ENCODE measurements at regions not wholly inside any gene's neighbourhood (a gene's known extent, or its start where the extent isn't known, plus 50 kb on each side); places are given as distances from the start of the nearest gene placed in this dataset.
"Not testable (repeated sequence)": the region's sequence is repeated elsewhere in the genome, so short reads cannot be mapped to it uniquely, and the experiment has no call there.

DNA sequence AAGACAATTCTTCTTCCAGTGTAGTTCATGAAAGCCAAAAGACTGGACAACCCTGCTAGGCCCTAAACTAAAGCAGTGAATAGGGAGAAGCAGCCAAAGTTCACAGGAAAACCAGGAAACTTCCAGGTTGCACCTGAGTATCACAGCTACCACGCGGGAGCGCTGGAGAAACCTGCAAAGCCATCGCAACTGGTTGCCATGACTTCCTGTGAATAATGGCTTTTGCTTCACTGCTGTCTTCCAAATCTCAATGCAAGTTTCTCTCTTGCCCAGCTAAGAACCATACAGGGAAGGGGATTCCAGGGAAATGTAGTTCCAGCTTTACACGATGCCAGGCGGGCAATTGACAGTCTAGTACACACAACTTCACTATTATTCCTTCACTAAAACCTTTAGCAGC lies 114.1 kb downstream of the GXYLT1 start:
- no peak for DNase-seq

DNA sequence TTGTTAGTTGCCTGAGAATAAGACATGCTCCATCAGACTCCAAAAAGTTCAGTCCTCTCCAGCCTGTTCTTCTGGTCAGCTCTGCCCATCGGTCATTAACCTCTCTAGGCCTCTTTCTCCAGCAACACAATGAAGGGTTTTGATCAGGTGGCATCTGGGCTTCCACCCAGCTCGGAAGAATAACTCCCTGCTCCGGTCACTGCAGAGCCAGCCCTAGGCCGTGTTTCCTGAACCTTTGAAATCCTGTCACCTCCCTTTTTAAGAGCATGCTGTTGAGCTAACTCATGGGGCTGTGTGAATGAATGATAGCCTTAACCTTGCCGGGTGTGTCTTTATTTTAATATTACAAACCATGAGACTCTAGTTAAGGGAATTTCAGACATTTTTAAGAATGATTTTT lies 117.1 kb downstream of the GXYLT1 start:
- DNase-seq: no peak

DNA sequence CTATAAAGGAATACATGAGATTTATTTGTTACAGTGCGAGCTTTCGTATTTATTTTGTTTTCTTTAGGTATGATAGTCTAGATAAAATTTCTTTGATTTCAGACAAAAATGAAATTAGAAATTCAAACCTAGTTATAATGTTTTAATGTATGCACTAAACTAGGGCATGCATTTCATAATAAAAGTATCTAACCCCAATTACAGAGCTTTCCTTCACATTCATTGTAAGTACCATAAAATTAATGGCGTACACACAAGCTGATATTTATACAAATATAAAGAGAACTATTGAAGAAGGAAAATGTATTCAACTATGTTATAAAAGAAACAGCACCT lies 120.2 kb downstream of the GXYLT1 start:
- no peak for DNase-seq

DNA sequence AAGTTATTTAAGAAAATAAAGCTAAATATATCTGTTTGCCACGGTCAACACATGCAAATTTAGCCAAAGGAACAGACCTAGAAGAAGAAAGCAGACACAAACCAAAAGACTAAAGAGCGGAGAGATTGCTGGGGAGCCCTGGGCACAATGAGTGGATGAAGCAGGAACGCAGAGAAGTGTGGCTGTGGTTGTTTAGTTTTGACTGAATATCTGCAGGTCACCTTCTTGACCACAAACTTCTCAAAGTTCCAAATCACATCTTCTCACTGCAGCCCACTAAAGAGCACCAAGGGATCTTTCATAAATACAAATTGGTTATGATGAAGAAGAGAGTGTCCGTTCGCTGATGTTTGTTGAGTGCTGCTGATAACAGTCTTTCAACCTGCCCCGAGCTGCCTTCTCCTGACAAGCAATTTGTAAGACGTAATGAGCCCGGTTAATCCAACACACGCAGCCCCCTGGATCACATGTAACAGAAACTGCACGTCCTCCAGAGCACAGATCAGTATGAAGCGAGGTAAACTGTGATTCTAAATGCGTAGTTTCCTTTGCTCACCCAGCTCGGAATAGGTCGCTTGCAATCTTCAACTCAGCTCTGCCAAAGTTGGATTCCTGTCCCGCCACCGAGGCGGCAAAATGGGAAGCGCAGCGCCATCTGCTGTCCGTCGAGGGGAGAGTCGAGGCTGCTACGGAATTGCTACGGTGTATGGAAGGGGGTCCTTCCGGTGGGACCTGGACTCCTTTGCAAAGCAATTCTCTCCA lies 120.8 kb downstream of the GXYLT1 start:
- DNase-seq: peak; percentile 5

DNA sequence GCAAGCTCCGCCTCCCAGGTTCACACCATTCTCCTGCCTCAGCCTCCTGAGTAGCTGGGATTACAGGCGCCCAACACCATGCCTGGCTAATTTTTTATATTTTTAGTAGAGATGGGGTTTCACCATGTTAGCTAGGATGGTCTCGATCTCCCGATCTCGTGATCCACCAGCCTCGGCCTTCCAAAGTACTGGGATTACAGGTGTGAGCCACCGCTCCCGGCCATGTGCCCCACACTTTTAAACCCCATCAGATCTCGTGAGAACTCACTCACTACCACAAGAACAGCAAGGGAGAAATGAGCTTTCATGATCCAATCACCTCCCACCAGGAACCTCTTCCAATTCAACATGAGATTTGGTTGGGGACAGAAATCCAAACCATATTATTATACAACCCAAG lies 122.7 kb downstream of the GXYLT1 start:
- not testable (repeated sequence) for DNase-seq

DNA sequence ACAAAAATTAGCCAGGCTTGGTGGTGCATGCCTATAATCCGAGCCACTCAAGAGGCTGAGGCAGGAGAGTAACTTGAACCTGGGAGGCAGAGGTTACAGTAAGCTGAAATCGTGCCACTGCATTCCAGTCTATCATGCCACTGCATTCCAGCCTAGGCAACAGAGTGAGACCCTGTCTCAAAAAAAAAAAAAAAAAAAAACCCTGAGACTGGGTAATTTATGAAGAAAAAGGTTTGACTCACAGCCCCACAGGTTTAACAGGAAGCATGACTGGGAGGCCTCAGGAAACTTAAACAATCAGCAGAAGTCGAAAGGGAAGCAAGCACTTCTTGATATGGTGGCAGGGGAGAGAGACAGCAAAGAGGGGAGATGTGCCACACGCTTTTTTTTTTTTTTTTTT lies 123.2 kb downstream of the GXYLT1 start:
- no peak for DNase-seq

DNA sequence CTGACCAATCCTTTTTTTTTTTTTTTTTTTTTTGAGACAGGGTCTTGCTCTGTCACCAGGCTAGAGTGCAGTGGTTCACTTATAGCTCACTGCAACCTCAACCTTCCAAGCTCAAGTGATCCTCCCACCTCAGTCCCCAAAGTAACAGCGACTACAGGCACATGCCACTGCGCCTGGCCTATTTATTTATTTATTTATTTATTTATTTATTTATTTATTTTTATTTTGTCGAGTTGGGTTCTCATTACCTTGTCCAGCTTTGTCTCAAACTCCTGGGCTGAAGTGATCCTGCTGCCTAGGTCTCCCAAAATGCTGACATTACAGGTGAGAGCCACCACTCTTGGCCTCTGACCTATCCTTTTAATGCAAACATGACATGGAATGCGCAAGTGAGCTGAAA lies 124.4 kb downstream of the GXYLT1 start:
- no peak for DNase-seq

DNA sequence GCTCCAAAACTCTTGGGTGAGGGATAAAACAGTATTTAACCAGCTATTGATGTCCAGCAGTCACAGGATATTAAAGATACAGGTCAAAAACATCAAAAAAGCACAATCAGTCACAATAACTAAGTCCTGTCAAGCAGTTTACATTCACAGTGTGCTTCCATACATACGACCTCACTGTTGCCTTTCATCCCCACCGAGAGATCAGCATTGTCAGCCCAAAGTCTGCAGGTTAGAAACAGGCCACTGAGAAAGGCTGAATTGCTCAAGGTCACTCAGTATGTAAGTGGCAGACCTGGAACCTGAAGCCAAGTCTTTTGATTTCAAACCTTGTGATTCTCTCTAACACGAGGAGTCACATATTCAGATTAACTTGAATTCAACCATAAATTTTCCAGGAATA lies 124.9 kb downstream of the GXYLT1 start:
- DNase-seq: no peak

DNA sequence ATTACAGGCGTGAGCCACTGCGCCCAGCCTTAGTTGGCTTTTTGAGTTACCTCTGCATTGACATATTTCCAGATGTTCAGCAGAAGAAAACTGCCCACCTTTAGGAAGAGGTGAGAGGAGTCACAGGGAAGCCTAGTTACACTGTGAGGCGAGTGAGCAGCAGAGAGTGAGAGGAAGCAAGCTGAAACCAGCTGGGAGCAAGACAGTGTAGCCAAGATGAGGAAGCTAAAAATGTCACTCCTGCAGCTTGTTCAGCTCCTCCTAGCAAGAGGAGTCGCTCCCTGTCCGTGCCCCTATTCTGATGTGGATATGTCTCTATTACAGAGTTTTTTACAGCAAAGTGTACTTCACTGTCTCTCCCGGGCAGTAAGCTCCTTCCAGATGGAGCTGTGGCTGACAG lies 127.6 kb downstream of the GXYLT1 start:
- DNase-seq: no peak

DNA sequence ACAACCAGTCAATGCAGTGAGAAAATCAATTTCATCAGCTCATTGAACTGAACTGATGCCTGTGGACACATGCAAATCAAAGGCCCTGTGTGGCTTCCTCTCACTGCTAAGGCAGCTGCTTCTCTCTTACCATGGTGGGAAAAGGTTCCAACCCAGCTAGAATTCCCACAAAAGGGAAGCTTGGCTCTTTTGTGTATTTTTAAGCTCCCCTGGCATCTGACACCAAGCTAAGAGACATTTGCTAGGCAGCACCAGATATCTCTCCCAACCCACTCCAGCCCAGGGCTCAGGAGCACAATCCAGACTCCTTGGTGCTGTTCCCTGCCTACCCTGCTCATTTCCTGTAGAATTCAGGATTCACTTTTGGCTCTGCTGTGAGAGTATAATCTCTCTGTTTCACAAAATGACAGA lies 129.6 kb downstream of the GXYLT1 start:
- DNase-seq: no peak

DNA sequence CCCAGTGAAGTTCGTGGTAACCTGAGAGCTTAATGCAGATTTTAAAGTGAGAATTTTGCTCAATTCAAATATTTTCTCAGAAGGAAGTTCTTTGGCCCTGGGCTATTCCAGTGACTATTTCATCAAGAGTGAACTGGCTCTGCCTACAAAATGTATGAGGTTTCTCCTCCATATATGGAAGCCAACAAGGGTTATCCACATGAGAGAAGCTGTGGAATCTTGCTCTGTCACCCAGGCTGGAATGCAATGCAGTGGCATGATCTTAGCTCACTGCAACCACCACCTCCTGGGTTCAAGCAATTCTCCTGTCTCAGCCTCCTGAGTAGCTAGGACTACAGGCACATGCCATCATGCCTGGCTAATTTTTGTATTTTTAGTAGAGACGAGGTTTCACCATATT lies 132.2 kb downstream of the GXYLT1 start:
- DNase-seq: not testable (repeated sequence)

DNA sequence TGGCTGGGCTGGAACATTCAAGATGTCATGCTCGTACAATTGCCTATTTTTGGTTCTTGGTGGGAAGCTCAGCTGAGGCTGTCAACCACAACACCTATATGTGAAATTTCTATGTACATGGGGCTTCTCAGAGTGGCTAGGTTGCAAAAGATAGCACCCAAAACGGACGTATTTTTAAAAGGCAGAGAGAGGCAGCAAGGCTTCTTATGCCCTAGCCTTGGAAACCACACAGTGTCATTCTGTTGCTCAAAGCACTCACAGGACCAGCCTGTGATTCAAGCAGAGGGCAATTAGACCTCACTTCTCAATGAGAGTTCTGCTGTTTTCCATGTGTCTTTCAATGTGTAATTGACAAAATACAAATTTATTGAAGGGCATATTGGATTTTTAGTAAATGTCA lies 134.0 kb downstream of the GXYLT1 start:
- no peak for DNase-seq

DNA sequence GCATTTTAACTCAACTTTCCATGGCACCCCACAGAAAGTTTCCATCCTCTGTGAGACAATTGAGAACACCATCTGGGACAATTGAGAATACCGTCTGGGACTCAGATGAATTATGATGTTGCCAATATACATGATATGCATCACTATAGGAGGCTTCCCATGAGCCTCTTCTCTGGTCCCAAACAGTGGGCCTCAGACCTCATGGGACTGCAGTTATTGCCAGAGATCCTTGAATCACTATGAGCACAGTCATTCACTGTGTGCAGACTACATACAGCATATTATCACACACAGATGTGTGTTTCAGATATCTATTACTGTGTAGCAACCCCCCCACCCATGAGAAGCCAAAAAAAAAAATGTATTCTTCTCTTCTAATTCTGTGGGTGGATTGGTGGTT lies 134.4 kb downstream of the GXYLT1 start:
- DNase-seq: no peak

DNA sequence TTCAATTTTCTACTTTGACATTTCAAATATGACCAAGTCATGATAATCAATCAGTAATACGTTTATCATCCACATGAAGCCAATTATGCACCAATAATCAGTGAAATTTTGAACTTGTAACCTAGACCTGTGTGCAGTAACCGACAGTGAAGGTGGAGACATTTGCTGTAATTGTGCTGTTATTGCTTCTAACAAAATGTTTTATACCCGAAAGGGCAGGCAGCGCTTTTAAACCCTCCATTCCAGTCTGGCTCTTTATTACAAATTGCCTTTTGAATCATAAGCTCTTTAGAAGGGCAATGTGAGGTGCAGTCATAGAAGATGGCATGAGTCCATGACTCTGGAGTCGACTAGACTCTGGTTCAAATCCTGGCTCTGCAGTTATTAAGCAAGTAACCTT lies 135.7 kb downstream of the GXYLT1 start:
- no peak for DNase-seq

DNA sequence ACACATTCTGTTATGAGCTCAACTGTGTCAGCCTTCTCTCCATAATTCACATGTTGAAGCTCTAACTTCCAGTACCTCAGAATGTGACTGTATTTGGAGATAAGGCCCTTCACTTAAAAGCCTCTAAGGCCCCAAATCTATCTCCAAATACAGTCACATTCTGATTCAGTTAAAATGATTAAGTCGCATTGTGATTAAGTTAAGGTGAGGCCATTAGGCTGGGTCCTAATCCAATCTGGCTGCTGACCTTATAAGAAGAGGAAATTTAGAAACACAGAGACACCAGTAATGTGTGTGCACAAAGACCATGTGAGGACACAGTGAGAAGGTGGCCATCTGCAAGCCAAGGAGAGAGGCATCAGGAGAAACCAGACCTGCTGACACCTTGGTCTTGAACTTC lies 141.6 kb downstream of the GXYLT1 start:
- DNase-seq: no peak

DNA sequence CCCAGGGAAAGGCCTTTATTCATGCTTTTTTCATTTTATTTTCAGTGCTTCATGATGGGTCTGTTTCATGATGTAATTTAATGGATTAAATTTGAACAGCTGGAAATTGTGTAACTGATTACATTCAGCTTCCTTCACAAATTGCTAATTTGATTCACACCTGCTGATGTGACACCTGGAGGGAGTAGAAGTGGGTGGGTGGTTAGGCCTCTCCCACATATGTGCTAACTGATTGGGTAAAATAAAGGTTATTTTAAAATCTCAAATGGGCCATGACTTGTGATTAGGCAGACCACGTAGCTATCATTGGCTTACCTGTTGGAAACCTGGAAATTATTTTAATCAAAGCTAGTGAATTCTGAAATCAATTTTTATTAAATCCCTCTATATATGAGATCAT lies 142.1 kb downstream of the GXYLT1 start:
- no peak for DNase-seq

DNA sequence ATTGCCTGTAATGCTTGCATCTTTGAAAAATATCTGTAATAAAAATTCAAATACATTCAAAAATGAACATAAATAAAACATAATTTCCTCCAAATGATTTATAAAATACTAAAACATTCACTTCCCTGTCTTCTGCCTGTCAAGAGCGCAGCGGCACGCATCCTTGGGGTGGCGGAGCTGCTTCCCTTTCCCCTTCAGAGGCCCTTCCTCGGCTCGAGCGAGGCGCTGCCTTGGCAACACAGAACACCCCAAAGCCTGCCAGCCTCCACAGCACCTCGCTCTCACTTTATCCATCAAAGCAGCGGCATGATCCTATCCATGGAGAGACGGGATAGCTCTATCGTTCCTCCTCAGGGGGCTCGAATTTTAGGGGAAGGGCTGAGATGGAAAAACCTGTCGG lies 146.2 kb downstream of the GXYLT1 start:
- no peak for DNase-seq

DNA sequence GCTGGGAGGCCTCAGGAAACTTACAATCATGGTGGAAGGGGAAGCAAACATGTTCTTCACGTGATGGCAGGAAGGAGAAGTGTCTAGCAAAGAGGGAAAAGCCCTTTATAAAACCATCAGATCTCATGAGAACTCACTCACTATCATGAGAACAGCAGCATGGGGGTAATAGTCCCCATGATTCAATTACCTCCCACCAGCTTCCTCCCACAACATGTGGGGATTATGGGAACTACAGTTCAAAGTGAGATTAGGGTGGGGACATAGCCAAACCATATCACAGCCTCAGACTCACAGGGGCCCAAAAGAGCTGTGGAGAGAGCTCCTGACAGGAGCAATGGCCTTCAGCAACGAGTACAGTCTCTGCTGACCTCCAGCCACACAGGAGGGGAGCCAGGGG lies 151.4 kb downstream of the GXYLT1 start:
- DNase-seq: no peak

DNA sequence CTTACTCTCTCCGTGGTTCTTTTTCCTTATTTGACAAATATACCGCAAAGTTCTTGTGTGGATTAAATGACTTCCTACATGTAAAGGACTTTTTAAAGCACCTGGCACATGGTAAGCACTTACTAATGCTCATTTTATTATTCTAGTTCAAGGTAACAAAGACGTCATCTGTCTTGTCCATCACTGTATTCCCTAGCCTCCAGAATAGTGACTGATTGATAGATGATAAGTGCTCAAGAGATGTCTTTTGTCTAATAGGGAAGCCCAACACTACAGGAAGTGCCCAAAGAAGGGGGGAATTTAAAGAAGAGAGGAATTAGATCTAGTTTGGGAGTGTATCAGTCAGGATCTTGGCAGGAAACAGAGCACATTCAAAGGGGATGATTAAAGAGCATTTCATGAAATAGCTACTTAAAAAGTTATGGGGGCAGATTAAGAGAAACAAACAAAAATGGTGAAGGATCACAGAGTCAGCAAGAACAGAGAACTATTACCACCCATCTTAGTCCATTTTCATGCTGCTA lies 151.9 kb downstream of the GXYLT1 start:
- DNase-seq: no peak

DNA sequence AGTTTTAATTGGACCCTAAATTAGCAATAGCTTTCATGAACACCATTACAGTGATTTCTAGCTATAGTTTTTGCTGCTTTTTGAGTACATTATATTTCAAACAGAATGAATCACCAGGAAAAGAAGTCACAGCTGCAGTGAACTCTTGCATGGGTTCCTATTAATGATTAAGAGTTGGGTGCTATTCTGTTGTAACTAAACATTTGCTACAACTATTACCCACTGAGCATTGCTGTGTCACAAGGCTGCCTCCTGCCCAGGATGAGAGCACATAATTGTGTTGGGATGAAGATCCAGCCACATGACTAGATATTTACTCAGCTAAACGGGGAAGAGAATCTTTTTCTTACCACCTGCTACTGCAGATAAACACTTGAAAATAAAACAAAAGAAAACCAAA lies 152.7 kb downstream of the GXYLT1 start:
- no peak for DNase-seq

DNA sequence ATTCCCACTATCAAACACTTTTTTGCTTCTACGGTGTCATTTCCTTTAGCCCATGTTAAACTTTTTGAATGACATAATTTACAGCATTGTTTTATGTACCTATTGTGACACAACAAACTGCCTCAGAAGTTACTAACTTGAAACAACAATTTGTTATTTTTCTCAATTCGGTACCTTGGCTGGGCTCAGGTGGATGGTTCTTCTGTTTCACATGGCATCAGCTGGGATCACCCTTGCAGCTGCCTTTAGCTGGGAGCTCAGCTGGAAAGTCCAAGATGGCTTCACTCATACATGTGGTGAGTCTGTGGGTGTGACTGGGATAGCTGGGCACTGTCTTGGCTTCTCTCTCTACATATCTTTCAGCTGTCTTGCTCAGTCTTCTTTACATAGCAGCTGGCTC lies 156.0 kb downstream of the GXYLT1 start:
- DNase-seq: no peak

DNA sequence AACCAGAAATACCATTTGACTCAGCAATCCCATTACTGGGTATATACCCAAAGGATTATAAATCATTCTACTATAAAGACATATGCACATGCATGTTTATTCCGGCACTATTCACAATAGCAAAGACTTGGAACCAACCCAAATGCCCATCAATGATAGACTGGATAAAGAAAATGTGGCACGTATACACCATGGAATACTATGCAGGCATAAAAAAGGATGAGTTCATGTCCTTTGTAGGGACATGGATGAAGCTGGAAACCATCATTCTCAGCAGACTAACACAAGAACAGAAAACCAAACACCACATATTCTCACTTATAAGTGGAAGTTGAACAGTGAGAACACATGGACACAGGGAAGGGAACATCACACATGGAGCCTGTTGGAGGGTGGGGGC lies 158.2 kb downstream of the GXYLT1 start:
- not testable (repeated sequence) for DNase-seq

DNA sequence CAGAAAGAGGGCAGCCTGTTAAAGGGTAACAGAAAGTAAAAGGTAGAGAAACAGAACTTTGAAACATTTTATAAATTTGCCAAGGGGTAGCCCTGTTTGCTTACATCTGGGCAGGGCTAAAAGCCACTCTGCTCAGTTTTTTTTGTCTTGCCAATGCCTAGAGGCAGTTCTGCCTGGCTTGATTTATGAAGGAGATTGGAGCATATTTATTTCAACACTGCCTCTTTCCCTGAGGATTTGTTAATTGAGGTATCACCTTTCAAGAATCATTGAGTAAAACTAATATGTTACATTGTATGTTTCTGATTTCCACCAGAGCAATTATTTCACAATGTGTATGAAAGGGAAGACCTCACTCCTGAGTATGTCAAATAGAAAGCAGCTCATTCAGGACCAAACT lies 160.8 kb downstream of the GXYLT1 start:
- DNase-seq: no peak

DNA sequence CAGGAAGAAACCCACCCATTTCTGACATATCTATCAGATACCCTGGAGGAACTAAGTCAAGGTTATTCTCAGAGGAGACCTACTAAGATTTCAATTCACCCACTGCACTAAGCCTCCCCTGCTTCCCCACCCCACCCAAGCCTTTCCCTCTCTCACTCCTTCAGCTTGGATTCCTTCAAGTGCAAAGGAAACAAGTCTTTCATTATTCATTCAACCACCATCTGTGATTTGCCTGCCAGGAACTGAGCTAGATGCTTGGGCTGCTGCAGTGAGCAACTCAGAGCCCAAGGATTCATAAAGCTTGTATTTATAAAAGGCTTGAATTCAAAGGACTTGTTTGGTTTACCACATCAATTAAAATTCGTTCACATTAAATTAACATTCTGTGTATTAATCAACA lies 161.3 kb downstream of the GXYLT1 start:
- no peak for DNase-seq

DNA sequence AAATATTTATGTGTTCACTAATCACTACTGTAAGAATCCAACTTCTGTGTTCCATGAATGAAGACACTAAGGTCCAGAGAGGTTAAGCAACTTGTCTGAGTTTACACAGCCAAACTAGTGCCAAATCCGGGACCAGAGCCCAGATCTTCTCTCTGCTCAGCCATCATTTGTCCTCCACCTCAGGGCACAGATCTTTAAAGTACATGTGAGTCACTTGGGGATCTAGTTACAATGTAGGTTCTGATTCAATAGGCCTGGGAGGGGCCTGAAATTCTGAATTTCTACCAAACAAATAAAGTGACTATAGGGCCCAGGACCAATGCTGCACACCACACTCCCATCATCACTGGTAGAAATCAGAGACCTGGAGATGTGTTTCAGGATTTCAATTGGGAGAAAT lies 162.9 kb downstream of the GXYLT1 start:
- DNase-seq: no peak

Data from NCI-H524 treated with DMSO at 0.1 percent for 48 hours (cell line).